ENCODE measurements at regions not wholly inside any gene's neighbourhood (a gene's known extent, or its start where the extent isn't known, plus 50 kb on each side); places are given as distances from the start of the nearest gene placed in this dataset.

GRCh38 chr9:13387734-13388067, 108.2 kb upstream of the MPDZ start:
- Mint-ChIP-seq H3K9me3 (peaks cover 61% of the 10 kb centered on the region), H3K4me3 (no peak overlapping the region), H3K36me3 (peaks cover 45% of the 10 kb centered on the region)

GRCh38 chr9:13386935-13387733, 107.6 kb upstream of the MPDZ start:
- H3K27me3 Mint-ChIP-seq (ENCODE audit: low read depth) = no peaks in the 10 kb centered on the region
- DNase-seq (ENCODE audit: low spot score in 2 of 2, unreplicated experiment in 2 of 2) = no peak
- peaks cover 57% of the 10 kb centered on the region for H3K9me3 Mint-ChIP-seq
- H3K4me1 Mint-ChIP-seq = peaks cover 10% of the 10 kb centered on the region
- H3K27ac Mint-ChIP-seq = no peak overlapping the region
- no peak overlapping the region for H3K4me3 Mint-ChIP-seq
- peaks cover 42% of the 10 kb centered on the region for H3K36me3 Mint-ChIP-seq
- no peak for TF ChIP-seq CTCF (IDR thresholded peaks at IDR 0.05; ENCODE audit: unreplicated experiment)

More at GRCh38 chr9:13387734-13388067, 108.2 kb upstream of the MPDZ start:
- TF ChIP-seq CTCF (IDR thresholded peaks at IDR 0.05; ENCODE audit: unreplicated experiment) = no peak
- Mint-ChIP-seq H3K27me3 (ENCODE audit: low read depth) (no peaks in the 10 kb centered on the region), H3K4me1 (peaks cover 5% of the 10 kb centered on the region), H3K27ac (no peak overlapping the region)
- DNase-seq (ENCODE audit: low spot score in 2 of 2, unreplicated experiment in 2 of 2) = no peak

GRCh38 chr9:13386316-13386715, 106.8 kb upstream of the MPDZ start:
- H3K4me3 Mint-ChIP-seq = no peak overlapping the region
- DNase-seq (ENCODE audit: low spot score in 2 of 2, unreplicated experiment in 2 of 2) = no peak
- peaks cover 13% of the 10 kb centered on the region for H3K4me1 Mint-ChIP-seq
- H3K9me3 Mint-ChIP-seq = peaks cover 49% of the 10 kb centered on the region
- H3K27ac Mint-ChIP-seq = no peak overlapping the region
- H3K36me3 Mint-ChIP-seq = peaks cover 34% of the 10 kb centered on the region
- no peak for TF ChIP-seq CTCF (IDR thresholded peaks at IDR 0.05; ENCODE audit: unreplicated experiment)
- no peaks in the 10 kb centered on the region for H3K27me3 Mint-ChIP-seq (ENCODE audit: low read depth)

- Mint-ChIP-seq H3K27ac (no peak overlapping the region), H3K4me3 (no peak overlapping the region), H3K36me3 (peaks cover 14% of the 10 kb centered on the region), H3K4me1 (peaks cover 13% of the 10 kb centered on the region), H3K9me3 (peaks cover 26% of the 10 kb centered on the region), H3K27me3 (ENCODE audit: low read depth) (no peaks in the 10 kb centered on the region)
- DNase-seq (ENCODE audit: low spot score in 2 of 2, unreplicated experiment in 2 of 2) = no peak
- no peak for TF ChIP-seq CTCF (IDR thresholded peaks at IDR 0.05; ENCODE audit: unreplicated experiment)
These were observed 104.4 kb upstream of the MPDZ start for GRCh38 chr9:13383855-13384254.

GRCh38 chr9:13383216-13383615, 103.7 kb upstream of the MPDZ start:
- Mint-ChIP-seq H3K27me3 (ENCODE audit: low read depth) (no peaks in the 10 kb centered on the region), H3K4me1 (peaks cover 16% of the 10 kb centered on the region), H3K4me3 (no peak overlapping the region), H3K9me3 (peaks cover 26% of the 10 kb centered on the region), H3K27ac (no peak overlapping the region), H3K36me3 (peaks cover 14% of the 10 kb centered on the region)
- no peak for TF ChIP-seq CTCF (IDR thresholded peaks at IDR 0.05; ENCODE audit: unreplicated experiment)
- DNase-seq (ENCODE audit: low spot score in 2 of 2, unreplicated experiment in 2 of 2) = no peak
